ENCODE measurements at regions not wholly inside any gene's neighbourhood (a gene's known extent, or its start where the extent isn't known, plus 50 kb on each side); places are given as distances from the start of the nearest gene placed in this dataset.

- H3K4me3 ChIP-seq: no peak overlapping the region
- 22% methylated on average over 1 of the region's 1 CpG for WGBS (ENCODE audit: low lambda C conversion rate, missing lambda C conversion rate)
- H4K20me1 ChIP-seq (ENCODE audit: insufficient read depth, poor library complexity, severe bottlenecking): no peaks in the 10 kb centered on the region
- no peak overlapping the region for H2AFZ ChIP-seq
- no peaks in the 10 kb centered on the region for H3K9me3 ChIP-seq (ENCODE audit: low read depth)
- no peak overlapping the region for H3K27ac ChIP-seq
- H3K4me2 ChIP-seq: no peak overlapping the region
- no peak for DNase-seq (ENCODE audit: low spot score)
- TF ChIP-seq EZH2phosphoT487 (IDR thresholded peaks at IDR 0.05; ENCODE audit: low read depth, severe bottlenecking, unreplicated experiment) (no peak), EZH2 (IDR thresholded peaks at IDR 0.05; ENCODE audit: borderline replicate concordance) (no peak)
- TF ChIP-seq, protein P1, sequence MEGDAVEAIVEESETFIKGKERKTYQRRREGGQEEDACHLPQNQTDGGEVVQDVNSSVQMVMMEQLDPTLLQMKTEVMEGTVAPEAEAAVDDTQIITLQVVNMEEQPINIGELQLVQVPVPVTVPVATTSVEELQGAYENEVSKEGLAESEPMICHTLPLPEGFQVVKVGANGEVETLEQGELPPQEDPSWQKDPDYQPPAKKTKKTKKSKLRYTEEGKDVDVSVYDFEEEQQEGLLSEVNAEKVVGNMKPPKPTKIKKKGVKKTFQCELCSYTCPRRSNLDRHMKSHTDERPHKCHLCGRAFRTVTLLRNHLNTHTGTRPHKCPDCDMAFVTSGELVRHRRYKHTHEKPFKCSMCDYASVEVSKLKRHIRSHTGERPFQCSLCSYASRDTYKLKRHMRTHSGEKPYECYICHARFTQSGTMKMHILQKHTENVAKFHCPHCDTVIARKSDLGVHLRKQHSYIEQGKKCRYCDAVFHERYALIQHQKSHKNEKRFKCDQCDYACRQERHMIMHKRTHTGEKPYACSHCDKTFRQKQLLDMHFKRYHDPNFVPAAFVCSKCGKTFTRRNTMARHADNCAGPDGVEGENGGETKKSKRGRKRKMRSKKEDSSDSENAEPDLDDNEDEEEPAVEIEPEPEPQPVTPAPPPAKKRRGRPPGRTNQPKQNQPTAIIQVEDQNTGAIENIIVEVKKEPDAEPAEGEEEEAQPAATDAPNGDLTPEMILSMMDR (IDR thresholded peaks at IDR 0.05; ENCODE audit: poor library complexity): no peak
- no peaks in the 10 kb centered on the region for H3K27me3 ChIP-seq
- H3K79me2 ChIP-seq: no peaks in the 10 kb centered on the region
- H3K4me1 ChIP-seq (ENCODE audit: insufficient read depth): no peaks in the 10 kb centered on the region
- no peaks in the 10 kb centered on the region for H3K36me3 ChIP-seq (replicated peaks; ENCODE audit: insufficient read depth, low read depth)
- no peaks in the 10 kb centered on the region for H3K9me2 ChIP-seq (replicated peaks; ENCODE audit: insufficient read depth)
Observed at GRCh38 chr5:104297076-104297475, 734.5 kb upstream of the NUDT12 start.

DNA sequence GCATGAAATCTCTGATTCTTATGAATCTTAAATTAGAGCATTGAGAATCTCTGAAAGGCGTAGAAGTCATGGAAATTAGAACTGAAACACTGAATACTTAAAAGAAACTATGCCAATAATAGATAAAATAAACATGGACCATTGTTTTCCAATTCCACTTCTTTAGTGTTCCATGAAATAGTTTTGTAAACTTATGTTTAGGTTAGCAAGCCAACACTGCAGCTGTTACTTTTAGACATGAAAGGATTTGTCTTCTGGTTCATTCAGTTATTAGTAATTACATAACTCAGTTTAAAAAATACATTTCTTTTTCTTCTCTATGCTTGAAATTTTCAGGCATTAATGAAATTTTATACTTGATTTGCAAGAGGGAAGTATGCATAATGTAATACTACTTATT lies 733.4 kb upstream of the NUDT12 start:
- Histone ChIP-seq H3K9me3 (ENCODE audit: low read depth) (no peaks in the 10 kb centered on the region), H3K4me2 (no peak overlapping the region), H3K4me1 (ENCODE audit: insufficient read depth) (no peaks in the 10 kb centered on the region), H3K79me2 (no peaks in the 10 kb centered on the region), H3K4me3 (no peak overlapping the region), H4K20me1 (ENCODE audit: insufficient read depth, poor library complexity, severe bottlenecking) (no peaks in the 10 kb centered on the region), H3K27ac (no peak overlapping the region), H3K27me3 (no peaks in the 10 kb centered on the region), H3K9me2 (replicated peaks; ENCODE audit: insufficient read depth) (no peaks in the 10 kb centered on the region), H2AFZ (no peak overlapping the region), H3K36me3 (replicated peaks; ENCODE audit: insufficient read depth, low read depth) (no peaks in the 10 kb centered on the region)
- 96% methylated on average over 1 of the region's 1 CpG for WGBS (ENCODE audit: low lambda C conversion rate, missing lambda C conversion rate)
- no peak for DNase-seq (ENCODE audit: low spot score)
- TF ChIP-seq EZH2phosphoT487 (IDR thresholded peaks at IDR 0.05; ENCODE audit: low read depth, severe bottlenecking, unreplicated experiment): no peak
- TF ChIP-seq, protein P1 (IDR thresholded peaks at IDR 0.05; ENCODE audit: poor library complexity): no peak
- TF ChIP-seq EZH2 (IDR thresholded peaks at IDR 0.05; ENCODE audit: borderline replicate concordance): no peak

DNA sequence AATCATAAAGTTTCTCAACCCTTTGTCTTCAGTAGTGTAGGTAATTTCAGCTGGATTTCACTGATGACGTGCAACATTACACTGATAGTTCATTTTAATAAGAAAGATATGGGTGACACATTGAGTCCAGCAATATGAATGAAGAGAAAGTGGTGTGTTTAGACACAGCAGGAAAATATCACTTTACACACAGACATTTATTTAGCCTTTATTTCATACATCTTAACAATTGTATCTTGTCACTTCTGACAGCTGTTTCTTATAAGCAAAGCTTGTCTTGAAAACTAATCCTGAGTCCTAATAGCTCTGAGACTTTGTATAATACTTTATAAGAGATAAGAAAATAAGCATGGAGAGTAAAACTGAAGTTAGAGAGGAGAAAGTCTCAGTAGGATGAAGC lies 720.5 kb upstream of the NUDT12 start:
- no peaks in the 10 kb centered on the region for H3K4me1 ChIP-seq (ENCODE audit: insufficient read depth)
- no peaks in the 10 kb centered on the region for H3K27me3 ChIP-seq
- no peak overlapping the region for H2AFZ ChIP-seq
- H3K36me3 ChIP-seq (replicated peaks; ENCODE audit: insufficient read depth, low read depth): no peaks in the 10 kb centered on the region
- no peak for DNase-seq (ENCODE audit: low spot score)
- H3K79me2 ChIP-seq: no peaks in the 10 kb centered on the region
- H4K20me1 ChIP-seq (ENCODE audit: insufficient read depth, poor library complexity, severe bottlenecking): no peaks in the 10 kb centered on the region
- H3K9me3 ChIP-seq (ENCODE audit: low read depth): no peaks in the 10 kb centered on the region
- no peak overlapping the region for H3K4me2 ChIP-seq
- no peak overlapping the region for H3K4me3 ChIP-seq
- no peaks in the 10 kb centered on the region for H3K9me2 ChIP-seq (replicated peaks; ENCODE audit: insufficient read depth)
- WGBS (ENCODE audit: low lambda C conversion rate, missing lambda C conversion rate): 55% methylated on average over 1 of the region's 1 CpG
- TF ChIP-seq, protein P1 (IDR thresholded peaks at IDR 0.05; ENCODE audit: poor library complexity): no peak
- TF ChIP-seq EZH2 (IDR thresholded peaks at IDR 0.05; ENCODE audit: borderline replicate concordance) (no peak), EZH2phosphoT487 (IDR thresholded peaks at IDR 0.05; ENCODE audit: low read depth, severe bottlenecking, unreplicated experiment) (no peak)
- no peak overlapping the region for H3K27ac ChIP-seq

GRCh38 chr5:104273725-104274124 lies 711.1 kb upstream of the NUDT12 start:
- H3K4me1 ChIP-seq (ENCODE audit: insufficient read depth): no peaks in the 10 kb centered on the region
- DNase-seq (ENCODE audit: low spot score): no peak
- H3K4me2 ChIP-seq: no peak overlapping the region
- no peaks in the 10 kb centered on the region for H3K9me2 ChIP-seq (replicated peaks; ENCODE audit: insufficient read depth)
- H3K4me3 ChIP-seq: no peak overlapping the region
- H3K27ac ChIP-seq: no peak overlapping the region
- TF ChIP-seq, protein P1 (IDR thresholded peaks at IDR 0.05; ENCODE audit: poor library complexity): no peak
- TF ChIP-seq EZH2phosphoT487 (IDR thresholded peaks at IDR 0.05; ENCODE audit: low read depth, severe bottlenecking, unreplicated experiment) (no peak), EZH2 (IDR thresholded peaks at IDR 0.05; ENCODE audit: borderline replicate concordance) (no peak)
- no peaks in the 10 kb centered on the region for H3K27me3 ChIP-seq
- H3K36me3 ChIP-seq (replicated peaks; ENCODE audit: insufficient read depth, low read depth): no peaks in the 10 kb centered on the region
- no peaks in the 10 kb centered on the region for H3K9me3 ChIP-seq (ENCODE audit: low read depth)
- H3K79me2 ChIP-seq: no peaks in the 10 kb centered on the region
- H4K20me1 ChIP-seq (ENCODE audit: insufficient read depth, poor library complexity, severe bottlenecking): no peaks in the 10 kb centered on the region
- H2AFZ ChIP-seq: no peak overlapping the region
- 78% methylated on average over 2 of the region's 2 CpGs for WGBS (ENCODE audit: low lambda C conversion rate, missing lambda C conversion rate)
